GM23338 (cell line): ENCODE measurements at regions not wholly inside any gene's neighbourhood (a gene's known extent, or its start where the extent isn't known, plus 50 kb on each side); places are given as distances from the start of the nearest gene placed in this dataset.

ENCODE experiments used
- ATAC-seq: fragments of 200-7000 bp; cut with Tn5 transposase; 3 replicates; pipeline ENCODE4 v1.9.1; 2020
- DNase-seq: peaks from one replicate; pipeline ENCODE4 v3.0.0-alpha.2; 2015; ENCODE audit warnings: low spot score
- H2AFZ ChIP-seq: fragments of 200-600 bp; sonication (generic); 2 replicates; pipeline ENCODE4 v1.8.0; 2016; ENCODE audit warnings: antibody characterized with exemption, mild to moderate bottlenecking, moderate library complexity
- H3F3A ChIP-seq: fragments of 200-600 bp; sonication (generic); replicated peaks from 2 replicates; pipeline ENCODE4 v1.8.0; 2017; ENCODE audit warnings: antibody characterized with exemption, mixed run types, low read depth
- H3K27ac ChIP-seq: fragments of 200-600 bp; sonication (generic); 2 replicates; pipeline ENCODE4 v1.6.1; 2016; ENCODE audit warnings: low read depth
- H3K27me3 ChIP-seq: fragments of 200-600 bp; sonication (generic); 2 replicates; pipeline ENCODE4 v1.8.0; 2016; ENCODE audit warnings: mild to moderate bottlenecking, mixed run types, moderate library complexity; ENCODE audit not compliant: insufficient read depth
- H3K36me3 ChIP-seq: fragments of 200-600 bp; sonication (generic); 2 replicates; pipeline ENCODE4 v1.8.0; 2016; ENCODE audit warnings: mild to moderate bottlenecking; ENCODE audit not compliant: insufficient read depth
- H3K4me1 ChIP-seq: fragments of 200-600 bp; sonication (generic); 2 replicates; pipeline ENCODE4 v1.8.0; 2016; ENCODE audit warnings: mild to moderate bottlenecking, moderate library complexity; ENCODE audit not compliant: insufficient read depth
- H3K4me2 ChIP-seq: fragments of 200-600 bp; sonication (generic); 2 replicates; pipeline ENCODE4 v1.7.1; 2017; ENCODE audit warnings: mixed run types
- H3K4me3 ChIP-seq: fragments of 200-600 bp; sonication (generic); 2 replicates; pipeline ENCODE4 v1.6.1; 2016; ENCODE audit warnings: mixed run types
- H3K79me2 ChIP-seq: fragments of 200-600 bp; sonication (generic); replicated peaks from 2 replicates; pipeline ENCODE4 v1.8.0; 2017; ENCODE audit warnings: mild to moderate bottlenecking; ENCODE audit not compliant: insufficient read depth
- H3K9me2 ChIP-seq: fragments of 200-600 bp; sonication (generic); 2 replicates; pipeline ENCODE4 v1.8.0; 2017; ENCODE audit not compliant: insufficient read depth
- H4K20me1 ChIP-seq: fragments of 200-600 bp; sonication (generic); replicated peaks from 2 replicates; pipeline ENCODE4 v1.8.0; 2017; ENCODE audit warnings: mild to moderate bottlenecking; ENCODE audit not compliant: insufficient read depth
- H3K27ac Mint-ChIP-seq: 2 replicates; pipeline ENCODE4 v1.8.0; 2020; ENCODE audit warnings: inconsistent platforms, mild to moderate bottlenecking, moderate library complexity, mixed read lengths
- H3K27me3 Mint-ChIP-seq: 3 replicates; pipeline ENCODE4 v1.8.0; 2022; ENCODE audit warnings: low read depth, mild to moderate bottlenecking, moderate library complexity, mixed read lengths, inconsistent platforms; ENCODE audit not compliant: insufficient read depth, poor library complexity
- H3K36me3 Mint-ChIP-seq: 3 replicates; pipeline ENCODE4 v1.8.0; 2021; ENCODE audit warnings: low read depth, mild to moderate bottlenecking, inconsistent platforms, moderate library complexity, mixed read lengths
- H3K4me1 Mint-ChIP-seq: 3 replicates; pipeline ENCODE4 v1.8.0; 2020; ENCODE audit warnings: mild to moderate bottlenecking, inconsistent platforms, mixed read lengths
- H3K4me3 Mint-ChIP-seq: 3 replicates; pipeline ENCODE4 v1.8.0; 2021; ENCODE audit warnings: moderate library complexity, mild to moderate bottlenecking, inconsistent platforms, mixed read lengths
- H3K9me3 Mint-ChIP-seq: 3 replicates; pipeline ENCODE4 v1.8.0; 2020; ENCODE audit warnings: moderate library complexity, mild to moderate bottlenecking, inconsistent platforms, mixed read lengths
- CREB1 ChIP-seq: fragments of 250-450 bp; sonication (Bioruptor Pico); IDR thresholded peaks from 2 replicates; pipeline ENCODE4 v1.5.0; 2020; ENCODE audit warnings: low read depth, mild to moderate bottlenecking, moderate library complexity
- CTCF ChIP-seq, 2 experiments: fragments of 200-600 bp in 1 of 2; sonication (generic) in 1 of 2; conservative IDR thresholded peaks; 2 replicates each; pipeline versions ENCODE4 v1.5.1 to v1.6.1; 2016 to 2017; ENCODE audit warnings: antibody characterized with exemption in 2 of 2, low read depth in 2 of 2, mild to moderate bottlenecking in 2 of 2, moderate library complexity in 1 of 2
- ETS1 ChIP-seq: IDR thresholded peaks from 2 replicates; pipeline ENCODE4 v1.6.1; 2016; ENCODE audit warnings: antibody characterized with exemption
- EZH2 ChIP-seq: fragments of 200-600 bp; sonication (generic); IDR thresholded peaks from one replicate; pipeline ENCODE4 v1.8.0; 2017; ENCODE audit warnings: antibody characterized with exemption, mild to moderate bottlenecking, low read depth; ENCODE audit not compliant: unreplicated experiment
- EZH2phosphoT487 ChIP-seq: fragments of 200-600 bp; sonication (generic); IDR thresholded peaks from one replicate; pipeline ENCODE4 v1.8.1; 2018; ENCODE audit warnings: antibody characterized with exemption; ENCODE audit not compliant: unreplicated experiment
- JUNB ChIP-seq: IDR thresholded peaks from one replicate; pipeline ENCODE4 v1.6.1; 2016; ENCODE audit warnings: antibody characterized with exemption; ENCODE audit not compliant: unreplicated experiment
- NANOG ChIP-seq: IDR thresholded peaks from 2 replicates; pipeline ENCODE4 v1.6.1; 2016; ENCODE audit warnings: antibody characterized with exemption, borderline replicate concordance
- POLR2AphosphoS5 ChIP-seq: IDR thresholded peaks from 2 replicates; pipeline ENCODE4 v1.6.1; 2016; ENCODE audit warnings: antibody characterized with exemption, low read depth
- REST ChIP-seq: IDR thresholded peaks from one replicate; pipeline ENCODE4 v1.6.1; 2018; ENCODE audit warnings: antibody characterized with exemption; ENCODE audit not compliant: unreplicated experiment
- STAT1 ChIP-seq: IDR thresholded peaks from one replicate; pipeline ENCODE4 v1.6.1; 2016; ENCODE audit warnings: antibody characterized with exemption; ENCODE audit not compliant: unreplicated experiment
- ZNF114 ChIP-seq: fragments of 250-450 bp; sonication (Bioruptor Pico); IDR thresholded peaks from 2 replicates; pipeline ENCODE4 v1.5.0; 2020; ENCODE audit warnings: mild to moderate bottlenecking, moderate library complexity
- ZNF331 ChIP-seq: fragments of 250-450 bp; sonication (Bioruptor Pico); IDR thresholded peaks from 2 replicates; pipeline ENCODE4 v1.5.0; 2020; ENCODE audit warnings: low read depth, mild to moderate bottlenecking, moderate library complexity

GRCh38 chr2:121064186-121064585 is 220.8 kb downstream of the TFCP2L1 start (continued):
- TF ChIP-seq REST (no peak), EZH2 (no peak), NANOG (no peak), STAT1 (no peak), CTCF (conservative IDR thresholded peaks at IDR 0.05; ENCODE audit: low read depth in 2 of 2) (no peak), ETS1 (no peak)

- Histone ChIP-seq H4K20me1 (no peaks in the 10 kb centered on the region; the same call in 1 of the 2 replicates), H3K27me3 (no peaks in the 10 kb centered on the region), H3K9me2 (no peaks in the 10 kb centered on the region), H3K79me2 (no peaks in the 10 kb centered on the region), H2AFZ (no peak overlapping the region), H3F3A (no peaks in the 10 kb centered on the region), H3K4me2 (no peak overlapping the region), H3K4me1 (0 out of 2 replicates have a peak, but pooled peaks cover 4% of the 10 kb centered on the region), H3K4me3 (no peak overlapping the region), H3K36me3 (no peaks in the 10 kb centered on the region), H3K27ac (no peak overlapping the region)
- no peaks in the 10 kb centered on the region for H3K9me3 Mint-ChIP-seq
- H3K27me3 Mint-ChIP-seq = peaks cover 35% of the 10 kb centered on the region
- H3K27ac Mint-ChIP-seq = no peak overlapping the region
- peaks cover 13% of the 10 kb centered on the region for H3K4me1 Mint-ChIP-seq
- H3K4me3 Mint-ChIP-seq = no peak overlapping the region
- DNase-seq (no peak), ATAC-seq (no peak)
- no peaks in the 10 kb centered on the region for H3K36me3 Mint-ChIP-seq
- no peak for TF ChIP-seq EZH2
- no peak for TF ChIP-seq POLR2AphosphoS5
- TF ChIP-seq ZNF114 (CRISPR knock-in tag) = no peak
- no peak for TF ChIP-seq NANOG
- TF ChIP-seq STAT1 = no peak
- no peak for TF ChIP-seq ZNF331
- TF ChIP-seq JUNB = no peak
- TF ChIP-seq ETS1 = no peak
- no peak for TF ChIP-seq CREB1 (CRISPR knock-in tag)
- no peak for TF ChIP-seq EZH2phosphoT487
Measured at GRCh38 chr2:121065239-121065638, 219.8 kb downstream of the TFCP2L1 start.
